ENCODE measurements at regions not wholly inside any gene's neighbourhood (a gene's known extent, or its start where the extent isn't known, plus 50 kb on each side); places are given as distances from the start of the nearest gene placed in this dataset.

DNA sequence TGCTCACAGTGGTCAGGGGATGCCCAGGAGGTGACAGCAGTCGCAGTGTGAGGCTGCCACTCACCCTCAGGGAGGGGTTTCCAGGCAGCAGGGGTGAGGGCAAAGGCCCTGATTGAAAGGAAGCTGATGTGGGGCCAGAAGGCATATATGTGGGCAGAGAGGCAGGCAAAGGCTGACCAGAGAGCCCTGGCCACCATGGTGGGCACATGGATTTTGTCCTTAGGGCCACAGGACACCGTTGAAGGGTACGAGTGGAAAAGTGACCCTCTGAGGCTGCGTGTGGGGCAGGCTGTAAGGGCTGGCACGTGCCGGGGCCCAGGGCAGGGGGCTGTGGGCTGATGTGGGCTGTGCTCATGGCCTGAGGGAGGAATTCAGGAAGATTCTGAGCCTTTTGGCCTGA, 57.5 kb upstream of the ZNF32 start:
- TF ChIP-seq, protein P1, sequence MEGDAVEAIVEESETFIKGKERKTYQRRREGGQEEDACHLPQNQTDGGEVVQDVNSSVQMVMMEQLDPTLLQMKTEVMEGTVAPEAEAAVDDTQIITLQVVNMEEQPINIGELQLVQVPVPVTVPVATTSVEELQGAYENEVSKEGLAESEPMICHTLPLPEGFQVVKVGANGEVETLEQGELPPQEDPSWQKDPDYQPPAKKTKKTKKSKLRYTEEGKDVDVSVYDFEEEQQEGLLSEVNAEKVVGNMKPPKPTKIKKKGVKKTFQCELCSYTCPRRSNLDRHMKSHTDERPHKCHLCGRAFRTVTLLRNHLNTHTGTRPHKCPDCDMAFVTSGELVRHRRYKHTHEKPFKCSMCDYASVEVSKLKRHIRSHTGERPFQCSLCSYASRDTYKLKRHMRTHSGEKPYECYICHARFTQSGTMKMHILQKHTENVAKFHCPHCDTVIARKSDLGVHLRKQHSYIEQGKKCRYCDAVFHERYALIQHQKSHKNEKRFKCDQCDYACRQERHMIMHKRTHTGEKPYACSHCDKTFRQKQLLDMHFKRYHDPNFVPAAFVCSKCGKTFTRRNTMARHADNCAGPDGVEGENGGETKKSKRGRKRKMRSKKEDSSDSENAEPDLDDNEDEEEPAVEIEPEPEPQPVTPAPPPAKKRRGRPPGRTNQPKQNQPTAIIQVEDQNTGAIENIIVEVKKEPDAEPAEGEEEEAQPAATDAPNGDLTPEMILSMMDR (IDR thresholded peaks at IDR 0.05), result no peak
- no peak for TF ChIP-seq POLR2A (IDR thresholded peaks at IDR 0.05)
